Small intestine (tissue), 7 donors: ENCODE measurements at regions not wholly inside any gene's neighbourhood (a gene's known extent, or its start where the extent isn't known, plus 50 kb on each side); places are given as distances from the start of the nearest gene placed in this dataset.

Source experiments
- DNase-seq, 2 donors: peaks; one replicate each; pipeline versions ENCODE4 v3.0.0 to v3.0.0-alpha.2; 2013
- FAIRE-seq: peaks from 2 replicates; lab custom pipeline; 2012; peaks lifted over from hg19 to GRCh38; lab: Jason Lieb, UNC
- H3K27ac ChIP-seq, 3 donors: one replicate each; pipeline ENCODE4 v1.5.1; 2013; ENCODE audit warnings: low read length in 2 of 3, mild to moderate bottlenecking in 2 of 3, control low read depth in 1 of 3, inconsistent platforms in 1 of 3, low read depth in 1 of 3, moderate library complexity in 1 of 3
- H3K27me3 ChIP-seq, 3 donors: one replicate each; pipeline ENCODE4 v1.6.1; 2013; ENCODE audit warnings: low read length in 3 of 3, inconsistent platforms in 1 of 3; ENCODE audit not compliant: control insufficient read depth in 3 of 3, insufficient read depth in 3 of 3
- H3K36me3 ChIP-seq, 3 donors: one replicate each; pipeline ENCODE4 v1.6.1; 2013; ENCODE audit warnings: low read length in 3 of 3, inconsistent platforms in 1 of 3, low read depth in 1 of 3, mild to moderate bottlenecking in 1 of 3, moderate library complexity in 1 of 3; ENCODE audit not compliant: control insufficient read depth in 3 of 3, insufficient read depth in 2 of 3
- H3K4me1 ChIP-seq, 3 donors: one replicate each; pipeline ENCODE4 v1.6.1; 2013; ENCODE audit warnings: low read length in 2 of 3, inconsistent platforms in 1 of 3, low read depth in 1 of 3, mild to moderate bottlenecking in 1 of 3, moderate library complexity in 1 of 3; ENCODE audit not compliant: control insufficient read depth in 3 of 3, insufficient read depth in 2 of 3
- H3K4me3 ChIP-seq, 3 donors: one replicate each; pipeline ENCODE4 v1.5.1; 2013; ENCODE audit warnings: low read length in 3 of 3, control low read depth in 1 of 3, inconsistent platforms in 1 of 3, low read depth in 1 of 3, mild to moderate bottlenecking in 1 of 3, moderate library complexity in 1 of 3
- H3K9me3 ChIP-seq, 2 donors: one replicate each; pipeline ENCODE4 v1.6.1; 2013; ENCODE audit warnings: low read depth in 1 of 2, low read length in 1 of 2; ENCODE audit not compliant: control insufficient read depth in 2 of 2, insufficient read depth in 1 of 2
- WGBS, 3 donors: extraction: QIAGEN DNeasy Blood & Tissue Kit; methylation state at CpG; one replicate each; pipeline ENCODE4 v1.1.7; 2013; 5-methylcytosine and 5-hydroxymethylcytosine counted together
- donor health status: healthy with polysubstance abuse.
- donor health status: control.
- donor health status: control.
- donor health status: Bipolar disorder and iron deficiency.
- donor health status: healthy.

DNA sequence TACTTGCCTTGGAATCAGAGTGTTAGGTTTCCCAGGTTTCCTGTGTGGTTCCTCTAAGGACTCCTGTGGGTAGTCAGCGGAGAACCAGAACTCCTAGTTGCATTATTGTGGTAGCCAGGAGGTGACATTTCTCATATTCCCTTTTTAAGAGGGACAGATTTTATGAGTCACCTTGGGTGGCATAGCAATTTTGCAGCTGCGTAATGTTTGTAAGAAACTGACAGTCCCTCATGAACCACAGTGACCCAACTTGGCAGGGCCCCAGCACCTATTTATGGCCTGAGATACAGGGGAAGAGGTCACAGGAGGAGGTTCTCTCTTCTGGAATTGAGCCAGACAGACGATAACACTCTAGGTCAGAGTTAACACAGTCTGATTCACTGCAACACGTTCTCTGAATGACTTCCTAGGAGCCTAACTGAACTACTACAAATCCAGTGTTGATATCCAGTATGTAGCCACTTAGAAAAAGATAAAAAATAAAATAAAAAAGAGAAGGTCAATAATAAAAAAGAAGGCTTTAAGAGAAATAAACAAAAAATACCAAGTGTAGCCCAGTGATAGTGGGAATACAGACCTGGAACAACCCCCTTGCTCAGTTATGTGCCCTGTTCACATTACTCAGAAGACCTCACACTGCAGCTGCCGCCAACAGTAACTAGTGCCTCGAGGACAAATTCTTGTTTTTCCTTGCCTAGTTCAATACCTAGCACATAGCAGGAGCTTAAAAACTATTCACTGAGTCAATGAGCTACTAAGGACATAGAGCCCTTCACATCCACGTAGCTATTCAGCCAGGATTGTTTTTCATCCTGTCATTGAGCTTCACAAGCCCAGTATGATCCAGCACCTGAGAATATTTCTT is 50.7 kb upstream of the VLDLR start:
- H3K27ac ChIP-seq: no peak overlapping the region
- H3K4me3 ChIP-seq: no peak overlapping the region
- H3K36me3 ChIP-seq: no peaks in the 10 kb centered on the region
- H3K9me3 ChIP-seq: no peaks in the 10 kb centered on the region
- WGBS, 3 donors: 14 to 36% (median 23%) methylated on average over 7 of the region's 7 CpGs
- H3K27me3 ChIP-seq: peaks cover 0 to 3% (median 0%) of the 10 kb centered on the region in 3 donors
- no peak for FAIRE-seq
- H3K4me1 ChIP-seq: peaks cover 0 to 9% (median 0%) of the 10 kb centered on the region in 3 donors
- DNase-seq: peak; percentile 82 to 83
